Limb (tissue), 2 donors: ENCODE measurements at regions not wholly inside any gene's neighbourhood (a gene's known extent, or its start where the extent isn't known, plus 50 kb on each side); places are given as distances from the start of the nearest gene placed in this dataset.

Source experiments
- DNase-seq, 2 donors: peaks; one replicate each; pipeline ENCODE4 v3.0.0-alpha.2; 2016; ENCODE audit errors: extremely low spot score in 2 of 2

GRCh38 chr10:52903397-52903938 is 130.9 kb upstream of the MBL2 start:
- no peak for DNase-seq

- no peak for DNase-seq
Observed at GRCh38 chr10:52900593-52900992, 128.0 kb upstream of the MBL2 start.

- no peak for DNase-seq
Observed at GRCh38 chr10:52897162-52897561, 124.6 kb upstream of the MBL2 start.

DNA sequence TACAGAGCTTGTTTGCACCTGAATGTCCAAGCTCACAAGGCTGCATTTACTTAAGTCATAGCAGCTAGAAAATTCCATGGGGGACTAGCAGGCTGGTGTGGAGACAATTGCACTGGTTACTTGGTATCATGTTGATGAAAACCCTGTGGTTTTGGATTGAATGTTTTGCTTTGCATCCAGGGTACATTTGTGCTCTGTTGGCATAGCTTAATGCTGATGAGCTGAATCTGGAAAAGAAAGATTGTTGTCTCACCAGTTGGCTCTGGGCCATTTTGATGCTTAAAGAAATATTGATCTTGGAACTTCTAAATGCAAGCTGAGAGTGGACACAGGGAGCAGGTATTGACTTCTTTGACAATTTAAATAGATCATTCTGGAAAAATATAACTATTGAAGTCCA is 122.5 kb upstream of the MBL2 start:
- no peak for DNase-seq

- DNase-seq = no peak
Observed at GRCh38 chr10:52890281-52890680, 117.7 kb upstream of the MBL2 start.

- DNase-seq = no peak
Observed at GRCh38 chr10:52889611-52890010, 117.0 kb upstream of the MBL2 start.

DNA sequence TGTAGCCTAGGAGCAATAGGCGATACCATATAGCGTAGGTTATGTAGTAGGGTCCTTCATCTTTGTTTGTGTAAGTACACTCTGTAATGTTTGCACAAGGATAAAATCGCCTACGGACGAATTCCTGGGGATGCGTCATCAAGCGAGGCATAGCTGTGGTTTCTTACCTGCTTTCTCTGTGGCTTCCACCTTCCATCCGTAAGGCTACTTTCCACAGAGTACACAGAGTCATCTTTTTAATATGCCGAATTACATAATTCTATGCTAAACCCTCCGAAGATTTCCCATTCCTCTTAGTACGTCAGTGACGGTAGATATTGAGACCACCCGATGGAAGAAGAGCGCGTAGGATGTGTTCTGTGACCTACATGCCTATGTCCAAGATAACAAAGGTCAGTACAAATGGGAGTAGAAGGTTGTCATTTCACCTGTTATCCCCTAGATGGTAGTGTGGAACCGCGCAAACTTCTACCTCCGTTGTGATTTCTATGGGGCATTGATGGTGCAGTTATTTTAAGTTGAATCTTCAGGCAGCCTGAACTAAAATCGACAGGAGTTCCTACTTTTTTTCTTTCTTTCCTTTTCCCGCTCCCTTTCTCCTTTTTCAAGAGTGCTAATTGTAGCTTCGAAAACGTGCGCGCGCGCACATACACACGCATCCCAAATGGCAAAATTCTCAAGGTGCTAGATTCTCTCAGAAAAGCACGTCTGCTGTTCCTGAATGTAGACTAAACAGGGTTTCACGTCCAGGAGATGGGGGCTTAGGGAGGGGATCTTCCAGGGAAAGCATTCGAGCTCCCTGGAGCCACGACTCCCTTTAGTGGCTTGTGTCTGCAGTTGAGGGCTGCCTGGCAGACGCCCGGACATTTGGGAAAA is 111.7 kb upstream of the MBL2 start:
- peak; percentile 58 to 69 for DNase-seq

DNA sequence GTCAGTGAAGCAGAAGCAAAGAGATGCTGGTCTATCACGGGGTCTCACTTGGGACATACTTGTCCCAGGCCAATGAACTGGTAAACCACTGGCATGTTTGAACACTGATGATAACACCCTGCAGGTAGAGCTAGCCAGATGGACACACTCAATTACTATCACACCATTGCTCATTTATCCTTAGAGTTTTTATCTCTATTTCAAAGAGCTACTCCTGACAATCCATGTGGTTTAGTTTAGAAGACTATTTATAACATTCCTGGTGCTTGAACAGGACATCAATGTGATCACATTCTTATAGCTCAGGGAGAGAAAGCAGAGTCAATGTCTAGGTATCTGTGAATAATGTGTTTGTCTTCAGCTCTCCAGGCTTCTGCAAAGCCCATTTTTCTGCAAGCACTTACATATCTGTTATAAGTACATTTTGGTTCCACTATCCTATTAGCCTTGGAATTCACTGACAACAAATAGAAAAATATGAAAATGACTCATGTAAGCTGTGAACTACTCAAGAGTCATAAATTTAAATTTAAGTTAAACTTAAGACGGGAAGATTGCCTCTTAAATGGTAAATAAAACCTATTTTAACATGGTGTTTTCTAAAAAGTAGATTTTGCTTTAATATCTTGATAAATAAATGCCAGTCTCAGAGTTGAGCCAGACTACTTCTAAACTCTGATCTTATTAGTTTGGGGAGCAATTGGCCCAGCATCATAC is 106.7 kb upstream of the MBL2 start:
- DNase-seq = no peak

DNA sequence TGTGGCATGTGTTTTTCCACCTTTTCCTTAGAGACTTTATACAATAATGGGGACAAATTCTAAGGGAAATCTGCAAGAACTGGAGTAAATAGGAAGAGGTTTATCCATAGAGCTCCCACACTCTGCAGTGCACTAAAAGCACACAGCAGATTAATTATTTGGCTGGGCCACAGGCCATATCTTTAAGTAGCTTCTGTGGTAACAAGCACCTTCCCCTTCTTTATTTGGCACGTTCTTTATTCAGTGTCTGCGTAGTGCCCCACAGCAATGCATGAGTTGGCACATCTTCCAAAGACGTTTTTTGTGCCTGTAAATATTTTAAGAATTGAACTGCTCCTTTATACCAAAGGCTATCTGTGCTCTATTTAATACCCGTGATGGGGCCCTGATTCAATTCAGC is 104.9 kb upstream of the MBL2 start:
- no peak for DNase-seq

DNA sequence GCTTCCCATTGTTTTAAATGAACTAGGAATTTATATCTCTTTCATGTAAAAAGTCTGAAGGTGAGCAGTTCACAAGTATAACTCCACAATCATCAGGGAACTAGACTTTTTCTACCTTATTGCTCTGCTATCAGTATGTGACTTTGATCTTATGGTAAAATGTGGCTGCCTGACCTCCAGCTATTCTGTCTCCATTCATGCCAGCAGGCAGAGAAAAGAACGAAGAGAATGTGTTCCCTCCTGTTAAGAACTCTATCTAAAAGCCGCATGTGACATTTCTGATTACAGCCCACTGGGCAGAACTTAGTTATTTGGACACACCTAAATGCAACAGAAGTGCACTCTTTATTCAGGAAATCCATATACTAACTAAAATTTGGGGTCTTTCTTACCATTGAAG is 102.8 kb upstream of the MBL2 start:
- no peak for DNase-seq

DNA sequence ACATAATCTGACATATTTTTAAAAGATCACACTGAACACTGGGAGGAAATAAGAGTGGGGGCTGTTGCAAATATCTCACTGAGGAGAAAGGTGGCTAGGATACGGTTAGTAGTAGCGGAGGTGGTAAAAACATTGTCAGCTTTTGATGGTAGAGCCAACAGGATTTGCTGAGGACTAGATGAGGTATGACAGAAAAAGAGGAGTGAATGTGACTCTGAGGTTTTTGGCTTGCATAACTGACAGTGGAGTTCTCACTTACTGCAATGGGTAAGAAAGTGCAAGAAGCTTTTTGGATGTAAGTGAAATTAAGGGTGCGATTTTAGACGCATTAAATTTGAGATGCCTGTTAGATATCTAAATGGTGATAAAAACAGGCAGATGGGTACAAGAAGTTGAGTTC is 102.0 kb upstream of the MBL2 start:
- no peak for DNase-seq

- no peak for DNase-seq
Observed at GRCh38 chr10:52871191-52871843, 98.7 kb upstream of the MBL2 start.

DNA sequence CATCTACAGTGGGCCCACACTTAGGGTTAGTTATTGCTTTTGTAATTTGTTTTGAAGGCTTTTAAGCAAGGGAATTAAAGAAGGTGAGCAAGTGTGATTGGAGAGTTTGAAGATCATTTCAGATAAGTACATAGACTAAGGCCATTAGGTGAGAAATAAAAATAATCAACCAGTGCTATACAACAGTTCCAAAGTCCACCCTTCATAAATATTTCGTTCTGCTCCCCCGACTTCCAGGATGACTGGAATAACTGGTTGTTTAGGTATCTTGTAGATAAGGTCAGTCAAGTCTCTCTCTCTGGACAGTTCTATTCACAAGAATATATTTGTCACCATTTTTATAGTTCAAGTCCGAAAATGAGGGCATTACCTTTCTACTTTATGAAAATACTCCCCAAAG is 98.0 kb upstream of the MBL2 start:
- no peak for DNase-seq

DNA sequence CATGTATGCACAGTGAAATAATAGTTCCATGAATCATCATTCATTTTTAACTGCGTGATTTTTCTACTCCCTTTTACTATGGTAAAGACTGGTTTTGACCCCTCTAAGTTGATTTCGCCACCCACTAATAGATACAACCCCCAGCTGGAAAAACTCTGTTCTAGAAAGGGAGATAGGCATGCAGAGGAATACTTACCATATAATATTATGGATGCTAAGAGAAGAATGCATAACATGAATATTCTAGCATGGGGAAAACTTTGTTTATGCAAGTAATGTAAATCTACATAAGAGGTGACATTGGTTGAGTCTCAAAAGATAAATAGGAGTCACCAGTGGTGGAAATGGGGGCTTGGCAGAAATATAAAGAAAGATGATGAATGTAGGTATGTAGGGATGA is 97.3 kb upstream of the MBL2 start:
- DNase-seq = no peak

GRCh38 chr10:52865213-52865612 is 92.6 kb upstream of the MBL2 start:
- DNase-seq = no peak

- DNase-seq = peak in 1 of 2 donors; percentile 18
Observed at GRCh38 chr10:52864201-52865106, 91.9 kb upstream of the MBL2 start.

DNA sequence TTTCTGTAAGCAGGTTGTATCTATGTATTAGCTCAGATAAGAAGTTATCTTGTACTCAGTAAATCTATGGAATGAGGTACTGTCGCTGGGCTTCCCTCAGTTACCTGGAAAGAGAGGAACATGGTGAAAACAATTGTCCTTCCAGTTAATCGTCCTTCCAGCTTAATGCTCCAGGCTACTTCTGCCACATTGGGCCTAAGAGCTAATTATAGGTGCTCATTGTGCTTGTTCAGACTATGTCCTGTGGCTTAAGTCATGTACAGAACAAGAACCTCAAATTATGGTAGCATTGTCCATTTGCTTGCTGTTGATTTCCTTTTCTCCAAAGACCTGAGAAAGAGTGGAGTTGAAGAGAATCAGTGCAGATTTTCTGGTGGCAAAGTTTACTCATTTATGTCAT is 86.1 kb upstream of the MBL2 start:
- DNase-seq = no peak

DNA sequence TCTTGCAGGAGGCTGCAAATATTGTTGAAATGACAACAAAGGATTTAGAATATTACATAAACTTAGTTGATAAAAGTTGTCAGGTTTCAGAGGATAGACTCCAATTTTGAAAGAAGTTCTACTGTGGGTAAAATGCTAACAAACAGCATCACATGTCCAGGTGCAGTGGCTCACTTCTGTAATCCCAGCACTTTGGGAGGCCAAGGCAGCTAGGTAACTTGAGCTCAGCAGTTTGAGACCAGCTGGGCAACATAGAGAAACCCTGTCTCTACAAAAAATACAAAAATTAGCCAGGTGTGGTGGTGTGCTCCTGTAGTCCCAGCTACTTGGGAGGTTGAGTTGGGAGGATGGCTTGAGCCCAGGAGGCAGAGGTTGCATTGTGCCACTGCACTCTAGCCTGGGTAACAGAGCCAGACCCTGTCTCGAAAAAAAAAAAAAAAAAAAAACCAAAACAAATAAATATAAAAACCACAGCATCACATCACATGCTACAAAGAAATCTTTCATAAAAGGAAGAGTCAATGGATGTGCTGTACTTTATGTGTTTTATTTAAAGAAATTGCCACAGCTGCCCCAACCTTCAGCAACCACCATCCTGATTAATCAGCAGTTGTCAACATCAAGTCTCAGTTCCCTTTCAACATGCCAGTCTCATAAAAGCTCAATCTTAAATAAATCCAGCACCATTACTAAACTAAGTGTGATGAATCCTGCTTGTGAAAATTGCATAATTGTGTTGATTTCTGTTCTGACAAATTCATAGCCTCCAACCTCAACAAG is 83.2 kb upstream of the MBL2 start:
- no peak for DNase-seq

- DNase-seq = no peak
Observed at GRCh38 chr10:52853704-52854103, 81.1 kb upstream of the MBL2 start.

DNA sequence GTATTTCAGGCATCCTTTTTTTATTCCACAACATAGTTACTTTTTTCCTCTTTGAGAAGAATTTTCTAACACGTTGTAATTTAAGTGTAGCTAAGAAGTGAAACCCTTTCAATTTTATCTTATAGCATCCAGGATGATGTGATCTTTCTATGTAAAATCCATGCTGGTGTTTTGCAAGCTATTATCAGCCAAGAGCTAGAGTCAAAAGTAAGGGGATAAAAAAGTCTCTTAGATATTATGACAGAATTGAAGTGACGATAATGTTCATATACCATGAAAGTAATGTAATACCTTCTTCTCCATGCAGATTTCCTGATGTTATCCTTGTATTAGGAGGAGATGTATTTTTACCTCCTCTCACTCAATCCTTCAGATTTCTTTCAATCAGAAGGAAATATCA is 64.2 kb upstream of the MBL2 start:
- no peak for DNase-seq
